ENCODE measurements at regions not wholly inside any gene's neighbourhood (a gene's known extent, or its start where the extent isn't known, plus 50 kb on each side); places are given as distances from the start of the nearest gene placed in this dataset.

GRCh38 chr16:73356401-73357079, 308.6 kb upstream of the ZFHX3 start:
- no peak for DNase-seq (ENCODE audit: low read depth in 2 of 2)
- Histone ChIP-seq H3K27ac (ENCODE audit: insufficient read depth, low read length) (no peak overlapping the region), H3K79me2 (ENCODE audit: control insufficient read depth, insufficient read depth, low read length) (no peaks in the 10 kb centered on the region), H3K36me3 (ENCODE audit: control insufficient read depth, insufficient read depth, low read length) (no peaks in the 10 kb centered on the region), H3K4me3 (replicated peaks in 1 of 4; ENCODE audit: control extremely low read depth in 1 of 4, insufficient read depth in 1 of 4, low read depth in 3 of 4, low read length in 4 of 4) (no peak overlapping the region), H3K4me1 (ENCODE audit: control insufficient read depth, extremely low read depth, insufficient read depth, low read length) (no peaks in the 10 kb centered on the region), H3K4me2 (ENCODE audit: extremely low read depth, insufficient read depth, low read length) (no peak overlapping the region), H3K9ac (ENCODE audit: insufficient read depth, low read length) (no peak overlapping the region), H2AFZ (ENCODE audit: low read length) (no peak overlapping the region), H3K9me3 (ENCODE audit: control insufficient read depth, insufficient read depth, low read depth, low read length) (no peaks in the 10 kb centered on the region), H3K27me3 (ENCODE audit: control insufficient read depth, insufficient read depth, low read length) (no peaks in the 10 kb centered on the region), H4K20me1 (ENCODE audit: control insufficient read depth, extremely low read depth, insufficient read depth, low read length) (no peaks in the 10 kb centered on the region)
- TF ChIP-seq, protein P1, sequence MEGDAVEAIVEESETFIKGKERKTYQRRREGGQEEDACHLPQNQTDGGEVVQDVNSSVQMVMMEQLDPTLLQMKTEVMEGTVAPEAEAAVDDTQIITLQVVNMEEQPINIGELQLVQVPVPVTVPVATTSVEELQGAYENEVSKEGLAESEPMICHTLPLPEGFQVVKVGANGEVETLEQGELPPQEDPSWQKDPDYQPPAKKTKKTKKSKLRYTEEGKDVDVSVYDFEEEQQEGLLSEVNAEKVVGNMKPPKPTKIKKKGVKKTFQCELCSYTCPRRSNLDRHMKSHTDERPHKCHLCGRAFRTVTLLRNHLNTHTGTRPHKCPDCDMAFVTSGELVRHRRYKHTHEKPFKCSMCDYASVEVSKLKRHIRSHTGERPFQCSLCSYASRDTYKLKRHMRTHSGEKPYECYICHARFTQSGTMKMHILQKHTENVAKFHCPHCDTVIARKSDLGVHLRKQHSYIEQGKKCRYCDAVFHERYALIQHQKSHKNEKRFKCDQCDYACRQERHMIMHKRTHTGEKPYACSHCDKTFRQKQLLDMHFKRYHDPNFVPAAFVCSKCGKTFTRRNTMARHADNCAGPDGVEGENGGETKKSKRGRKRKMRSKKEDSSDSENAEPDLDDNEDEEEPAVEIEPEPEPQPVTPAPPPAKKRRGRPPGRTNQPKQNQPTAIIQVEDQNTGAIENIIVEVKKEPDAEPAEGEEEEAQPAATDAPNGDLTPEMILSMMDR (conservative IDR thresholded peaks at IDR 0.05 in 1 of 2, IDR thresholded peaks at IDR 0.05 in 1 of 2; ENCODE audit: low read depth in 1 of 2, low read length in 2 of 2): no peak
- no peak for TF ChIP-seq EZH2 (IDR thresholded peaks at IDR 0.05; ENCODE audit: low read length, missing control alignments)

GRCh38 chr16:73355981-73356380, 308.1 kb upstream of the ZFHX3 start:
- H3K27ac ChIP-seq (ENCODE audit: insufficient read depth, low read length): no peak overlapping the region
- TF ChIP-seq, protein P1 (conservative IDR thresholded peaks at IDR 0.05 in 1 of 2, IDR thresholded peaks at IDR 0.05 in 1 of 2; ENCODE audit: low read depth in 1 of 2, low read length in 2 of 2): no peak
- no peak for TF ChIP-seq EZH2 (IDR thresholded peaks at IDR 0.05; ENCODE audit: low read length, missing control alignments)
- H2AFZ ChIP-seq (ENCODE audit: low read length): no peak overlapping the region
- H3K36me3 ChIP-seq (ENCODE audit: control insufficient read depth, insufficient read depth, low read length): no peaks in the 10 kb centered on the region
- H3K79me2 ChIP-seq (ENCODE audit: control insufficient read depth, insufficient read depth, low read length): no peaks in the 10 kb centered on the region
- H3K9me3 ChIP-seq (ENCODE audit: control insufficient read depth, insufficient read depth, low read depth, low read length): no peaks in the 10 kb centered on the region
- H3K27me3 ChIP-seq (ENCODE audit: control insufficient read depth, insufficient read depth, low read length): no peaks in the 10 kb centered on the region
- no peak for DNase-seq (ENCODE audit: low read depth in 2 of 2)
- H3K9ac ChIP-seq (ENCODE audit: insufficient read depth, low read length): no peak overlapping the region
- H3K4me1 ChIP-seq (ENCODE audit: control insufficient read depth, extremely low read depth, insufficient read depth, low read length): no peaks in the 10 kb centered on the region
- H3K4me2 ChIP-seq (ENCODE audit: extremely low read depth, insufficient read depth, low read length): no peak overlapping the region
- H4K20me1 ChIP-seq (ENCODE audit: control insufficient read depth, extremely low read depth, insufficient read depth, low read length): no peaks in the 10 kb centered on the region
- no peak overlapping the region for H3K4me3 ChIP-seq (replicated peaks in 1 of 4; ENCODE audit: control extremely low read depth in 1 of 4, insufficient read depth in 1 of 4, low read depth in 3 of 4, low read length in 4 of 4)

GRCh38 chr16:73354434-73354833, 306.5 kb upstream of the ZFHX3 start:
- H3K4me3 ChIP-seq (replicated peaks in 1 of 4; ENCODE audit: control extremely low read depth in 1 of 4, insufficient read depth in 1 of 4, low read depth in 3 of 4, low read length in 4 of 4): no peak overlapping the region
- no peaks in the 10 kb centered on the region for H3K79me2 ChIP-seq (ENCODE audit: control insufficient read depth, insufficient read depth, low read length)
- no peaks in the 10 kb centered on the region for H3K27me3 ChIP-seq (ENCODE audit: control insufficient read depth, insufficient read depth, low read length)
- no peak overlapping the region for H3K9ac ChIP-seq (ENCODE audit: insufficient read depth, low read length)
- no peak overlapping the region for H2AFZ ChIP-seq (ENCODE audit: low read length)
- no peaks in the 10 kb centered on the region for H3K36me3 ChIP-seq (ENCODE audit: control insufficient read depth, insufficient read depth, low read length)
- H4K20me1 ChIP-seq (ENCODE audit: control insufficient read depth, extremely low read depth, insufficient read depth, low read length): no peaks in the 10 kb centered on the region
- TF ChIP-seq, protein P1 (conservative IDR thresholded peaks at IDR 0.05 in 1 of 2, IDR thresholded peaks at IDR 0.05 in 1 of 2; ENCODE audit: low read depth in 1 of 2, low read length in 2 of 2): no peak
- no peak for TF ChIP-seq EZH2 (IDR thresholded peaks at IDR 0.05; ENCODE audit: low read length, missing control alignments)
- H3K4me2 ChIP-seq (ENCODE audit: extremely low read depth, insufficient read depth, low read length): no peak overlapping the region
- H3K4me1 ChIP-seq (ENCODE audit: control insufficient read depth, extremely low read depth, insufficient read depth, low read length): no peaks in the 10 kb centered on the region
- DNase-seq (ENCODE audit: low read depth in 2 of 2): no peak
- H3K9me3 ChIP-seq (ENCODE audit: control insufficient read depth, insufficient read depth, low read depth, low read length): no peaks in the 10 kb centered on the region
- H3K27ac ChIP-seq (ENCODE audit: insufficient read depth, low read length): no peak overlapping the region

All from fibroblast of lung (primary cell).